Activated T-cell treated with anti-CD3 and anti-CD28 coated beads for 48 hours (primary cell): ENCODE measurements at regions not wholly inside any gene's neighbourhood (a gene's known extent, or its start where the extent isn't known, plus 50 kb on each side); places are given as distances from the start of the nearest gene placed in this dataset.
"Not testable (repeated sequence)": the region's sequence is repeated elsewhere in the genome, so short reads cannot be mapped to it uniquely, and the experiment has no call there.

Experiments used
- DNase-seq: peaks from one replicate; pipeline ENCODE4 v3.0.0-alpha.2; 2020; ENCODE audit warnings: low read depth

GRCh38 chr18:75845413-75845812 lies 417.9 kb upstream of the SMIM21 start:
- DNase-seq = no peak

GRCh38 chr18:75844146-75844545 lies 416.6 kb upstream of the SMIM21 start:
- DNase-seq = no peak

- DNase-seq = no peak
Measured at GRCh38 chr18:75840131-75840530, 412.6 kb upstream of the SMIM21 start.

- DNase-seq = not testable (repeated sequence)
Measured at GRCh38 chr18:75839686-75840085, 412.2 kb upstream of the SMIM21 start.

GRCh38 chr18:75839041-75839440 lies 411.5 kb upstream of the SMIM21 start:
- DNase-seq = no peak

- DNase-seq = no peak
Measured at GRCh38 chr18:75837316-75837715, 409.8 kb upstream of the SMIM21 start.

DNA sequence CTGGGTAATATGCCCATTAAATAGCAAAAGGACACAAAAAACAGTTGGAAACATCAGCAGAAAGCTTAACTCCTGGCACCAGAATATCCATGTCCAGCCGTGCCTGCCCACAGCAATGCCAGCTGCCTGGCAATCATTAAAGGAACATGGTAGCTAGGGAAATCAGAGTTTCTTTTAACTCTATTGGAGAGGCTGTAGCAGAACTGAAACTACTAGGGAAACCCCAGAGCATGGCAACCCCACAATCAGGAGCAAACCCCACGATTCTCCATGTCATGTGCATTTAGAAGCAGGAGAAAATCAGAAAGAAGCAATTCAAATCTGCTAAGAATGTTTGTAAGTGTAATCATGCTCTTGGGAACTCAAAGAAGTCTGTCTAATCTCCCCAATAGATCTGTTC lies 409.0 kb upstream of the SMIM21 start:
- no peak for DNase-seq

DNA sequence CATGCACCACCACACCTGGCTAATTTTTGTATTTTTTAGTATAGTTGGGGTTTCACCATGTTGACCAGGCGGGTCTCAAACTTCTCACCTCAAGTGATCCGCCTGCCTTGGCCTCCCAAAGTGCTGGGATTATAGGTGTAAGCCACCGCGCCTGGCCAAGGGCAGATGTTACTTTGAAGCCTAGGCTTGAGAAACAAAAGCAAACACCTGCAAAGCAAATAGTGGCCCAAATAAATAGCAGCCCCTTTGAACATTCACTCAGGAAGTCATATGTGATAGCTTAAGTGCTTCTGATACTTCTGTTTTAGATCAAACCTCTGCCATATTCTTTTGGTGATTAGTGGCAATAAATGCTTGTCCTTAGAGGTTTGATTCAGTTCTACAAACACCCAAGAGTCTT lies 404.5 kb upstream of the SMIM21 start:
- no peak for DNase-seq

GRCh38 chr18:75830828-75831227 lies 403.3 kb upstream of the SMIM21 start:
- no peak for DNase-seq

- no peak for DNase-seq
Measured at GRCh38 chr18:75829091-75829490, 401.6 kb upstream of the SMIM21 start.

DNA sequence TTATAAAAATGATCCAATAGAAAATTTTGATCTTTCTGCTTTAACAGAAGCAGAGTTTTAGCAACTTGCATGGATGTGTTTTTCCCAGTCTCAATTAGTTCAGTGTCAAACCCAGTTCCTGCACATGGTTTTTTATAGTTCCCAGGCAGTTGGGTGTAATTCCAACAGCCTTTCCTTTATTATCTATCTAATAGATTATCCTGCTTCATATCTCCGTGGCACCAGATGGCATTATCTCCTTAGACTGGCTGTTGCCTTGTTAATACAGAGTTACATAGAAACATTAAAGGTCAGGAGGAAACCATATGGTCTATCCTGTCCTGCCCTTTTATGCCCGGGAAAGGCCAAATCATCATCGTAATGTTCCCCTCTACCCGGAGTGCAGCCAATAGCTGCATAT lies 400.9 kb upstream of the SMIM21 start:
- DNase-seq = no peak

- no peak for DNase-seq
Measured at GRCh38 chr18:75827751-75828287, 400.3 kb upstream of the SMIM21 start.

DNA sequence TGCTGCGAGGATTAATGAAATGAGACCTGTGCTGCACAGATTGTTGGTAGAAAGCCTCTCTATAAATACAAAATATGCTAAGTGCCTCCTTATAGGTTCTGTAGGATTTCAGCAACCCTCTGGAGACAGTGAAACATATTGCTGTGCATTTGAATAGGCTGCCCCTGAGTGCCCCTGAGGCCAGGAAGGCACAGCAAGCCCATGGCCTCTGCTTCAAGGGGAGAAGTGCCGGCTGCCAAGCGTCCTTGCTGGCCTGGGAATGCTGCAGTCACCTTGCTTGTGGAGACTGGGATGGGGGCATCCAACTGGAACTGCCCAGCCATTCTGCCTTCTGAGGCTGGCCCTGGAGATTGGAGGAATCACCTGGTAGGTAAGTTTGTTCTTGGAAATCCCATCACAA lies 397.2 kb upstream of the SMIM21 start:
- no peak for DNase-seq

GRCh38 chr18:75823471-75823870 lies 396.0 kb upstream of the SMIM21 start:
- DNase-seq = no peak

DNA sequence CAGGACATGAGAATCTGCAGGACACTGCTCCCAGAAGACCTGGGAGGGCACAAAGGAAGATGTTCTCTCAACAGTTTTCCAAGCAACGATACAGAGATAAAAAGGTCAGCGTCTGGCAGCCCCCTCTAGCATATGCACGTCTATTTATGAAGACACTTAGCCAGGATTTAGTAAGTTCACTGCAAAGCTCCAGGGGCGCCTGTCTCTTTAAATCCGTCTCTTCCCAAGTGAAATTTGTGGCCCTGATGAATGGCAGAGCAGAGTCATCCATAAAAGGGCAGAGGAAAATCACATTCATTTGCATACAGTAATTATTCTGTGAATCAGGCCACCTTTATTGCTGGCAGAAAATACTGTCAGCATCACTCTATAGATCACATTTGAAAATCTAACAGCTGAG lies 390.9 kb upstream of the SMIM21 start:
- DNase-seq = no peak

- DNase-seq = no peak
Measured at GRCh38 chr18:75815767-75816166, 388.3 kb upstream of the SMIM21 start.

- no peak for DNase-seq
Measured at GRCh38 chr18:75812761-75813160, 385.3 kb upstream of the SMIM21 start.

DNA sequence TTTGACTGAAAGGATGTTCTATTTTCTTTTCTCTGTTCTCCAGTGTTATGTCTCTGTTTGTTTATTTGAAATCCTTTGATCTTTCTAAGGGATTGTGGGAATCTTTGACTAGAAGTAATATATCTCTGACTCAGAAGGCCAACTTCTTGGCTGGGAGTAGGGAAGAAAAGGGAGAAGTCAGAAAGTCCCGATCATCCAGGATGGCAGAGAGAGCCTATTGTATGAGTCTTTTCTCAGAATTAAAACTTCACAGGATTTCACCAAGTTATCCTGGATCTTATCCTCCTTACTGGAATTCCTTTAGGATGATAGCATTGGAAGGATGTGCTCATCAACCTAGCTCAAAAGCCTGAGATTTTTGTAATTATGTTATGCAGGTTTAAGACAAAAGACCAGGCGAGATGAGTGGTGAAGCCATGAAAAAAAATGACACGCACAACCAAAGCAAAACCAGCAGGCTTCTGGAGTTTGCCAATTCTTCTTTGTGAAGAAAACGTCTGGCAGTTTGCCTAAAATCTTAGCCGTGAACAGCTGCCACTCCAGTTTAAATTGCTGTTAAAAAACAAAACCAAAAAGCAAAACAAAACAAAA lies 383.6 kb upstream of the SMIM21 start:
- DNase-seq = no peak

GRCh38 chr18:75810516-75810915 lies 383.0 kb upstream of the SMIM21 start:
- no peak for DNase-seq

DNA sequence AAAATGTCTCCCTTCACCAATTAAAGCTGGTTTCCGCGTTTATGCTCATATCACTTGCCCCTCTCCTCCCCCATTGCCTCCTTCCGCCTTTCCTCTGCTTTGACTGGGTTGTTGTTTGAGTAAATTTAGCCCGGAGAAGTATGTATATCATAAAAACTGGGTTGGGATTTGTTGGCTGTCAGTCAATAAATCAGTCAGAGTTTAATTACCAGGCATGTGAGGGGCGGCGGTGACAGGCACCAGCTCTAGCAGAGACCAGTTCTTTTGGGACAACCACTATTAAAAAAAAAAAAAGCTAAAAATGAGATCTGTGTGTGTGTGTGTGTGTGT lies 382.4 kb upstream of the SMIM21 start:
- DNase-seq = no peak

- DNase-seq = no peak
Measured at GRCh38 chr18:75809151-75809925, 381.8 kb upstream of the SMIM21 start.

DNA sequence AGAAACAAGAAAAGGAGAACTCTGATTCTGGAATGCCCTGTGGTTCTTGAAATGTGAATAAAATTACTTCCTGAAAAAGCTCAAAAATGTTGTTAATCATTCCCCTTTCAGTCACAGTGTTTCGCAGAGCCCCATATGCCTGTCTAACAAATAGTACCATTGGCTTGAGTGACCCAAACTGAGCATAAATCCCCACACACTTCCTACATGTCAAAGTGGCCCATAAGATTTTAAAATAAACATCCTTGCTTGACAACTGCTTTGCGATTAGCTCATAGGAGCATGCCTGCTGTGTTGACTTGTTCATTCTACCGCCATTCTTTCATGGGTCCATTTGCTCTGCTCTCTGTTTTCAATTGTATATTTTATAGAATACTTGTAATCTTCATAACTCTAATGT lies 377.8 kb upstream of the SMIM21 start:
- no peak for DNase-seq

- no peak for DNase-seq
Measured at GRCh38 chr18:75802681-75803080, 375.2 kb upstream of the SMIM21 start.

GRCh38 chr18:75801178-75801577 lies 373.7 kb upstream of the SMIM21 start:
- no peak for DNase-seq
